DOHH2 (cell line): ENCODE measurements at regions not wholly inside any gene's neighbourhood (a gene's known extent, or its start where the extent isn't known, plus 50 kb on each side); places are given as distances from the start of the nearest gene placed in this dataset.
"Not testable (repeated sequence)": the region's sequence is repeated elsewhere in the genome, so short reads cannot be mapped to it uniquely, and the experiment has no call there.

Experiments used
- H3F3A ChIP-seq: fragments of 200-600 bp; sonication (generic), shearing (Covaris generic); 2 replicates; pipeline ENCODE4 v1.6.0; 2016; ENCODE audit warnings: antibody characterized with exemption, mild to moderate bottlenecking; ENCODE audit not compliant: control insufficient read depth, insufficient read depth
- H3K27ac ChIP-seq: fragments of 200-600 bp; sonication (generic); 2 replicates; pipeline ENCODE4 v1.5.1; 2014; ENCODE audit warnings: low read depth, mild to moderate bottlenecking, low read length, moderate library complexity
- H3K27me3 ChIP-seq: fragments of 200-600 bp; sonication (generic); 2 replicates; pipeline ENCODE4 v1.6.1; 2014; ENCODE audit warnings: mild to moderate bottlenecking, low read length, mixed read lengths; ENCODE audit not compliant: control insufficient read depth
- H3K36me3 ChIP-seq: fragments of 200-600 bp; sonication (generic); 2 replicates; pipeline ENCODE4 v1.6.1; 2014; ENCODE audit warnings: mild to moderate bottlenecking, low read length, moderate library complexity, mixed read lengths; ENCODE audit not compliant: control insufficient read depth
- H3K4me1 ChIP-seq: fragments of 200-600 bp; sonication (generic); 2 replicates; pipeline ENCODE4 v1.6.1; 2014; ENCODE audit warnings: mild to moderate bottlenecking, low read length, mixed read lengths; ENCODE audit not compliant: control insufficient read depth
- H3K4me2 ChIP-seq: fragments of 200-600 bp; sonication (generic); 2 replicates; pipeline ENCODE4 v1.6.0; 2014; ENCODE audit warnings: mild to moderate bottlenecking, low read length, moderate library complexity
- H3K4me3 ChIP-seq: fragments of 200-600 bp; sonication (generic); 2 replicates; pipeline ENCODE4 v1.5.1; 2014; ENCODE audit warnings: mild to moderate bottlenecking, low read length, mixed read lengths
- H3K79me2 ChIP-seq: fragments of 200-600 bp; sonication (generic); 2 replicates; pipeline ENCODE4 v1.6.1; 2014; ENCODE audit warnings: mild to moderate bottlenecking, low read length, mixed read lengths; ENCODE audit not compliant: control insufficient read depth
- H3K9me2 ChIP-seq: fragments of 200-600 bp; sonication (generic); replicated peaks from 2 replicates; pipeline ENCODE4 v1.6.1; 2014; ENCODE audit warnings: mild to moderate bottlenecking, low read length, mixed read lengths; ENCODE audit not compliant: control insufficient read depth
- H3K9me3 ChIP-seq: fragments of 200-600 bp; sonication (generic); 2 replicates; pipeline ENCODE4 v1.6.1; 2014; ENCODE audit warnings: antibody characterized with exemption, low read length, mixed read lengths; ENCODE audit not compliant: control insufficient read depth, insufficient read depth
- H4K20me1 ChIP-seq: fragments of 200-600 bp; sonication (generic); 2 replicates; pipeline ENCODE4 v1.6.0; 2014; ENCODE audit warnings: low read depth, mild to moderate bottlenecking, antibody characterized with exemption, low read length, moderate library complexity; ENCODE audit not compliant: control insufficient read depth, insufficient read depth
- CTCF ChIP-seq: fragments of 200-600 bp; sonication (generic); IDR thresholded peaks from one replicate; pipeline ENCODE4 v1.5.1; 2014; ENCODE audit warnings: antibody characterized with exemption, mild to moderate bottlenecking, low read depth, low read length; ENCODE audit not compliant: poor library complexity, severe bottlenecking
- EZH2phosphoT487 ChIP-seq: fragments of 200-600 bp; sonication (generic); IDR thresholded peaks from 2 replicates; pipeline ENCODE4 v1.6.1; 2017; ENCODE audit warnings: borderline replicate concordance, mild to moderate bottlenecking, antibody characterized with exemption, low read length, moderate library complexity, mixed read lengths

GRCh38 chr3:20975188-20975651, 775.8 kb downstream of the ZNF385D start:
- no peaks in the 10 kb centered on the region for H3K36me3 ChIP-seq
- H3F3A ChIP-seq = no peaks in the 10 kb centered on the region
- H3K9me2 ChIP-seq = no peaks in the 10 kb centered on the region
- TF ChIP-seq CTCF (no peak), EZH2phosphoT487 (no peak)
- H3K27me3 ChIP-seq = no peaks in the 10 kb centered on the region
- no peak overlapping the region for H3K4me3 ChIP-seq
- no peaks in the 10 kb centered on the region for H3K4me1 ChIP-seq
- no peaks in the 10 kb centered on the region for H3K9me3 ChIP-seq
- H4K20me1 ChIP-seq = no peaks in the 10 kb centered on the region
- no peak overlapping the region for H3K4me2 ChIP-seq
- H3K27ac ChIP-seq = no peak overlapping the region
- H3K79me2 ChIP-seq = no peaks in the 10 kb centered on the region

- no peak overlapping the region for H3K27ac ChIP-seq
- no peaks in the 10 kb centered on the region for H3K9me3 ChIP-seq
- no peaks in the 10 kb centered on the region for H3K9me2 ChIP-seq
- no peaks in the 10 kb centered on the region for H3K4me1 ChIP-seq
- H3K79me2 ChIP-seq = no peaks in the 10 kb centered on the region
- TF ChIP-seq CTCF (no peak), EZH2phosphoT487 (no peak)
- H3K27me3 ChIP-seq = no peaks in the 10 kb centered on the region
- H4K20me1 ChIP-seq = no peaks in the 10 kb centered on the region
- no peak overlapping the region for H3K4me2 ChIP-seq
- no peaks in the 10 kb centered on the region for H3K36me3 ChIP-seq
- no peak overlapping the region for H3K4me3 ChIP-seq
- H3F3A ChIP-seq = no peaks in the 10 kb centered on the region
Observed at GRCh38 chr3:20974396-20974795, 776.6 kb downstream of the ZNF385D start.

- H3K27ac ChIP-seq, H3K79me2 ChIP-seq, H3K4me3 ChIP-seq, H3K4me2 ChIP-seq, H4K20me1 ChIP-seq, H3K27me3 ChIP-seq, H3K9me3 ChIP-seq, H3F3A ChIP-seq, H3K4me1 ChIP-seq, H3K36me3 ChIP-seq, H3K9me2 ChIP-seq: not testable (repeated sequence)
Observed at GRCh38 chr3:20970807-20971206, 780.2 kb downstream of the ZNF385D start.

- H3K9me3 ChIP-seq, H3K79me2 ChIP-seq, H3K27ac ChIP-seq, H3K4me1 ChIP-seq, H3K9me2 ChIP-seq, H4K20me1 ChIP-seq, H3F3A ChIP-seq, H3K36me3 ChIP-seq, H3K4me3 ChIP-seq, H3K4me2 ChIP-seq, H3K27me3 ChIP-seq: not testable (repeated sequence)
Observed at GRCh38 chr3:20967485-20967884, 781.5 kb upstream of the SGO1 start.
